Loucy (cell line): ENCODE measurements at regions not wholly inside any gene's neighbourhood (a gene's known extent, or its start where the extent isn't known, plus 50 kb on each side); places are given as distances from the start of the nearest gene placed in this dataset.

ENCODE experiments used
- H2AFZ ChIP-seq: fragments of 200-600 bp; sonication (generic); 2 replicates; pipeline ENCODE4 v1.6.0; 2016; ENCODE audit warnings: antibody characterized with exemption, mild to moderate bottlenecking, low read length, moderate library complexity
- H3F3A ChIP-seq: fragments of 200-600 bp; 2 replicates; pipeline ENCODE4 v1.6.0; 2016; ENCODE audit warnings: antibody characterized with exemption, low read depth, mild to moderate bottlenecking
- H3K27me3 ChIP-seq: fragments of 200-600 bp; sonication (generic); 2 replicates; pipeline ENCODE4 v1.6.1; 2014; ENCODE audit warnings: low read length, mild to moderate bottlenecking; ENCODE audit not compliant: insufficient read depth, poor library complexity, severe bottlenecking
- H3K36me3 ChIP-seq: fragments of 200-600 bp; sonication (generic); 2 replicates; pipeline ENCODE4 v1.6.1; 2016; ENCODE audit warnings: low read length; ENCODE audit not compliant: insufficient read depth
- H3K4me1 ChIP-seq: fragments of 200-600 bp; sonication (generic); 2 replicates; pipeline ENCODE4 v1.5.1; 2014; ENCODE audit warnings: low read length, mild to moderate bottlenecking; ENCODE audit not compliant: insufficient read depth, poor library complexity, severe bottlenecking
- H3K4me2 ChIP-seq: fragments of 200-600 bp; sonication (generic); 2 replicates; pipeline ENCODE4 v1.6.0; 2014; ENCODE audit warnings: antibody characterized with exemption, low read length, low read depth, mild to moderate bottlenecking; ENCODE audit not compliant: poor library complexity, severe bottlenecking
- H3K4me3 ChIP-seq: fragments of 200-600 bp; sonication (generic); 2 replicates; pipeline ENCODE4 v1.5.1; 2014; ENCODE audit warnings: low read length, mild to moderate bottlenecking, mixed read lengths; ENCODE audit not compliant: poor library complexity, severe bottlenecking
- H3K79me2 ChIP-seq: fragments of 200-600 bp; sonication (generic); 2 replicates; pipeline ENCODE4 v1.6.1; 2014; ENCODE audit warnings: low read length; ENCODE audit not compliant: insufficient read depth
- H3K9ac ChIP-seq: fragments of 200-600 bp; sonication (generic); 2 replicates; pipeline ENCODE4 v1.6.0; 2014; ENCODE audit warnings: mild to moderate bottlenecking, low read depth, low read length, moderate library complexity; ENCODE audit not compliant: poor library complexity, severe bottlenecking
- H3K9me2 ChIP-seq: fragments of 200-600 bp; sonication (generic); replicated peaks from 2 replicates; pipeline ENCODE4 v1.6.1; 2016; ENCODE audit warnings: low read depth, low read length, mixed read lengths
- H3K9me3 ChIP-seq: fragments of 200-600 bp; sonication (generic); 2 replicates; pipeline ENCODE4 v1.6.1; 2014; ENCODE audit warnings: mild to moderate bottlenecking, antibody characterized with exemption, low read length, low read depth; ENCODE audit not compliant: insufficient read depth
- H4K20me1 ChIP-seq: fragments of 200-600 bp; sonication (generic); 2 replicates; pipeline ENCODE4 v1.6.0; 2014; ENCODE audit warnings: antibody characterized with exemption, low read length, mild to moderate bottlenecking; ENCODE audit not compliant: insufficient read depth, poor library complexity, severe bottlenecking
- EZH2phosphoT487 ChIP-seq: fragments of 200-600 bp; IDR thresholded peaks from 2 replicates; pipeline ENCODE4 v1.6.1; 2018; ENCODE audit warnings: antibody characterized with exemption, mild to moderate bottlenecking, moderate library complexity, borderline replicate concordance
- TF ChIP-seq, protein P1 (sequence below): fragments of 200-600 bp; sonication (generic); conservative IDR thresholded peaks from 2 replicates; pipeline ENCODE4 v1.5.1; 2014; ENCODE audit warnings: mild to moderate bottlenecking, antibody characterized with exemption, low read length

GRCh38 chr6:94902974-94903628, 674.2 kb upstream of the MANEA start:
- Histone ChIP-seq H3K9me3 (no peaks in the 10 kb centered on the region), H3K36me3 (no peaks in the 10 kb centered on the region), H3K4me2 (no peak overlapping the region), H4K20me1 (no peaks in the 10 kb centered on the region), H3K9me2 (no peaks in the 10 kb centered on the region), H2AFZ (no peak overlapping the region), H3K9ac (no peak overlapping the region), H3K4me3 (no peak overlapping the region), H3K27me3 (no peaks in the 10 kb centered on the region), H3K79me2 (no peaks in the 10 kb centered on the region), H3F3A (no peaks in the 10 kb centered on the region), H3K4me1 (no peaks in the 10 kb centered on the region)
- TF ChIP-seq, protein P1, sequence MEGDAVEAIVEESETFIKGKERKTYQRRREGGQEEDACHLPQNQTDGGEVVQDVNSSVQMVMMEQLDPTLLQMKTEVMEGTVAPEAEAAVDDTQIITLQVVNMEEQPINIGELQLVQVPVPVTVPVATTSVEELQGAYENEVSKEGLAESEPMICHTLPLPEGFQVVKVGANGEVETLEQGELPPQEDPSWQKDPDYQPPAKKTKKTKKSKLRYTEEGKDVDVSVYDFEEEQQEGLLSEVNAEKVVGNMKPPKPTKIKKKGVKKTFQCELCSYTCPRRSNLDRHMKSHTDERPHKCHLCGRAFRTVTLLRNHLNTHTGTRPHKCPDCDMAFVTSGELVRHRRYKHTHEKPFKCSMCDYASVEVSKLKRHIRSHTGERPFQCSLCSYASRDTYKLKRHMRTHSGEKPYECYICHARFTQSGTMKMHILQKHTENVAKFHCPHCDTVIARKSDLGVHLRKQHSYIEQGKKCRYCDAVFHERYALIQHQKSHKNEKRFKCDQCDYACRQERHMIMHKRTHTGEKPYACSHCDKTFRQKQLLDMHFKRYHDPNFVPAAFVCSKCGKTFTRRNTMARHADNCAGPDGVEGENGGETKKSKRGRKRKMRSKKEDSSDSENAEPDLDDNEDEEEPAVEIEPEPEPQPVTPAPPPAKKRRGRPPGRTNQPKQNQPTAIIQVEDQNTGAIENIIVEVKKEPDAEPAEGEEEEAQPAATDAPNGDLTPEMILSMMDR = no peak
- TF ChIP-seq EZH2phosphoT487 = no peak

DNA sequence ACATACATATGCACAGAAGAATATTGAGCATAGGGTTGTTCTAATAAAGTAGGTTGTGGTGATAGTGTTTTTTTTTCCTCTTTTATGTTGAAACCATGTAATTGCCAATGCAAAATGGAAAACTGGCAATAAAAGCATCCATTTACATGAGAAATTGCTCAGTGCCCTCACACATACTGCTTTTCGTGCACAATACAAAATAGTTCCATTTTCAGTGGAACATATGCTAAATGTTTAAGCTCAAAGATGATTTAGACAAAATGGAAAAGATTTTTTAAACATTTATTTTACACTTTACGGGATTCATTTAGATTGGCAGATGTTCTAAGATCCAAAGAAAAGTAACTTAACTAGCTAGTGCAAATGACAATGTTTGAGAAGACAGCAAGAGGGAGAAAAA, 678.1 kb upstream of the MANEA start:
- Histone ChIP-seq H3K9me3 (no peaks in the 10 kb centered on the region), H4K20me1 (no peaks in the 10 kb centered on the region), H3K4me3 (no peak overlapping the region), H3K4me1 (no peaks in the 10 kb centered on the region), H3K79me2 (no peaks in the 10 kb centered on the region), H3F3A (no peaks in the 10 kb centered on the region), H3K9ac (no peak overlapping the region), H3K9me2 (no peaks in the 10 kb centered on the region), H3K27me3 (no peaks in the 10 kb centered on the region), H3K4me2 (no peak overlapping the region), H3K36me3 (no peaks in the 10 kb centered on the region), H2AFZ (no peak overlapping the region)
- no peak for TF ChIP-seq EZH2phosphoT487
- TF ChIP-seq, protein P1 = no peak

- no peaks in the 10 kb centered on the region for H3K27me3 ChIP-seq
- H4K20me1 ChIP-seq = no peaks in the 10 kb centered on the region
- no peaks in the 10 kb centered on the region for H3F3A ChIP-seq
- no peak for TF ChIP-seq EZH2phosphoT487
- TF ChIP-seq, protein P1 = no peak
- no peak overlapping the region for H3K4me2 ChIP-seq
- no peak overlapping the region for H3K9ac ChIP-seq
- H3K4me3 ChIP-seq = no peak overlapping the region
- H3K9me3 ChIP-seq = no peaks in the 10 kb centered on the region
- H2AFZ ChIP-seq = no peak overlapping the region
- H3K36me3 ChIP-seq = no peaks in the 10 kb centered on the region
- no peaks in the 10 kb centered on the region for H3K9me2 ChIP-seq
- no peaks in the 10 kb centered on the region for H3K79me2 ChIP-seq
- H3K4me1 ChIP-seq = no peaks in the 10 kb centered on the region
These were observed 683.0 kb upstream of the MANEA start for GRCh38 chr6:94894300-94894699.
